Tibial artery (tissue), 4 donors: ENCODE measurements at regions not wholly inside any gene's neighbourhood (a gene's known extent, or its start where the extent isn't known, plus 50 kb on each side); places are given as distances from the start of the nearest gene placed in this dataset.
"Not testable (repeated sequence)": the region's sequence is repeated elsewhere in the genome, so short reads cannot be mapped to it uniquely, and the experiment has no call there.

Experiments
- DNase-seq, 2 donors: peaks; one replicate each; pipeline ENCODE4 v3.0.0-alpha.2; 2019
- H3K27ac ChIP-seq, 2 donors: fragments of 200-600 bp; sonication (generic) in 1 of 2; 1 replicate in 1 of 2; 2 replicates in 1 of 2; pipeline ENCODE4 v1.5.1; 2018 to 2019; ENCODE audit warnings: mild to moderate bottlenecking in 1 of 2
- H3K27me3 ChIP-seq, 2 donors: fragments of 200-600 bp; sonication (generic) in 1 of 2; one replicate each; pipeline versions ENCODE4 v1.5.1 to v1.6.0; 2016 to 2019
- H3K36me3 ChIP-seq, 3 donors: fragments of 200-600 bp; sonication (generic) in 2 of 3; one replicate each; pipeline ENCODE4 v1.5.1; 2016 to 2019; ENCODE audit warnings: mild to moderate bottlenecking in 2 of 3
- H3K4me1 ChIP-seq, 4 donors: fragments of 200-600 bp; sonication (generic) in 2 of 4; 1 replicate in 3 of 4; 2 replicates in 1 of 4; pipeline ENCODE4 v1.5.1; 2016 to 2019
- H3K4me3 ChIP-seq, 2 donors: fragments of 200-600 bp; sonication (generic) in 1 of 2; 1 replicate in 1 of 2; 2 replicates in 1 of 2; pipeline ENCODE4 v1.5.1; 2018 to 2019; ENCODE audit warnings: mild to moderate bottlenecking in 2 of 2
- H3K9me3 ChIP-seq, 3 donors: fragments of 200-600 bp; sonication (generic) in 1 of 3; one replicate each; pipeline ENCODE4 v1.5.1; 2016 to 2019
- intact Hi-C: fragments of 100-400 bp; cut with DNase I; formaldehyde crosslinking; loops from one replicate; pipeline ENCODE4 v1.15.0; 2023; ENCODE audit warnings: low total_unique reads
- TF ChIP-seq, protein P1 (sequence below), 2 experiments: fragments of 200-600 bp in 1 of 2; fragments of 450-650 bp in 1 of 2; IDR thresholded peaks; one replicate each; pipeline ENCODE4 v1.5.1; 2017 to 2019; ENCODE audit warnings: antibody characterized with exemption in 2 of 2, mild to moderate bottlenecking in 1 of 2, moderate library complexity in 1 of 2

DNA sequence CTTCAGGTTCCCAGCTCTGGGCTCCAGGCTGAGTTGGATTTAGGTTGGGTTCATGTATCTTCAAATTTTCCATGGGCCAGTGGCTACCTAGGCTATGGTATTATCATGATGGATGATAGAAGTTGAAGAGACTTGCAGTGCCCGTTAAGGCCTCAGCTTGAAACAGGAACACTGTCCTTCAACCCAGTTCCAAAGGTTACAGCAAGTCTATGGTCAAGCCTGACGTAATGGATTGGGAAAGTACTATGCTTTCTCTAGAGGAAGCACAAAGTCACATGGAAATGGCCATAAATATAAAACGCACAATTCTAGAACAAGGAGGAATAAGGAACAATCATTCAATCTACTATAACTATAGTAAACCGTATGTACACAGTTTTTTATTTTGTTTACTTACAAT is 593.2 kb downstream of the ZEB2 start:
- Histone ChIP-seq H3K9me3 (no peaks in the 10 kb centered on the region), H3K36me3 (no peaks in the 10 kb centered on the region), H3K4me1 (no peaks in the 10 kb centered on the region), H3K27me3 (no peaks in the 10 kb centered on the region), H3K4me3 (no peak overlapping the region), H3K27ac (no peak overlapping the region)
- intact Hi-C loops, result no loop called here
- TF ChIP-seq, protein P1, sequence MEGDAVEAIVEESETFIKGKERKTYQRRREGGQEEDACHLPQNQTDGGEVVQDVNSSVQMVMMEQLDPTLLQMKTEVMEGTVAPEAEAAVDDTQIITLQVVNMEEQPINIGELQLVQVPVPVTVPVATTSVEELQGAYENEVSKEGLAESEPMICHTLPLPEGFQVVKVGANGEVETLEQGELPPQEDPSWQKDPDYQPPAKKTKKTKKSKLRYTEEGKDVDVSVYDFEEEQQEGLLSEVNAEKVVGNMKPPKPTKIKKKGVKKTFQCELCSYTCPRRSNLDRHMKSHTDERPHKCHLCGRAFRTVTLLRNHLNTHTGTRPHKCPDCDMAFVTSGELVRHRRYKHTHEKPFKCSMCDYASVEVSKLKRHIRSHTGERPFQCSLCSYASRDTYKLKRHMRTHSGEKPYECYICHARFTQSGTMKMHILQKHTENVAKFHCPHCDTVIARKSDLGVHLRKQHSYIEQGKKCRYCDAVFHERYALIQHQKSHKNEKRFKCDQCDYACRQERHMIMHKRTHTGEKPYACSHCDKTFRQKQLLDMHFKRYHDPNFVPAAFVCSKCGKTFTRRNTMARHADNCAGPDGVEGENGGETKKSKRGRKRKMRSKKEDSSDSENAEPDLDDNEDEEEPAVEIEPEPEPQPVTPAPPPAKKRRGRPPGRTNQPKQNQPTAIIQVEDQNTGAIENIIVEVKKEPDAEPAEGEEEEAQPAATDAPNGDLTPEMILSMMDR (IDR thresholded peaks at IDR 0.05), result no peak
- no peak for DNase-seq

DNA sequence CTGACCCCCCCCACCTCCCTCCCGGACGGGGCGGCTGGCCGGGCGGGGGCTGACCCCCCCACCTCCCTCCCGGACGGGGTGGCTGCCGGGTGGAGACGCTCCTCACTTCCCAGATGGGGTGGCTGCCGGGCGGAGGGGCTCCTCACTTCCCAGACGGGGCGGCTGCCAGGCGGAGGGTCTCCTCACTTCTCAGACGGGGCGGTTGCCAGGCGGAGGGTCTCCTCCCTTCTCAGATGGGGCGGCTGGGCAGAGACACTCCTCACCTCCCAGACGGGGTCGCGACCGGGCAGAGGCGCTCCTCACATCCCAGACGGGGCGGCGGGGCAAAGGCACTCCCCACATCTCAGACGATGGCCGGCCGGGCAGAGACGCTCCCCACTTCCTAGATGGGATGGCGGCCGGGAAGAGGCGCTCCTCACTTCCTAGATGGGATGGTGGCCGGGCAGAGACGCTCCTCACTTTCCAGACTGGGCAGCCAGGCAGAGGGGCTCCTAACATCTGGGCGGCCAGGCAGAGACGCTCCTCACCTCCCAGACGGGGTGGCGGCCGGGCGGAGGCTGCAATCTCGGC is 597.6 kb downstream of the ZEB2 start:
- H3K4me3 ChIP-seq, H3K4me1 ChIP-seq: not testable (repeated sequence)

DNA sequence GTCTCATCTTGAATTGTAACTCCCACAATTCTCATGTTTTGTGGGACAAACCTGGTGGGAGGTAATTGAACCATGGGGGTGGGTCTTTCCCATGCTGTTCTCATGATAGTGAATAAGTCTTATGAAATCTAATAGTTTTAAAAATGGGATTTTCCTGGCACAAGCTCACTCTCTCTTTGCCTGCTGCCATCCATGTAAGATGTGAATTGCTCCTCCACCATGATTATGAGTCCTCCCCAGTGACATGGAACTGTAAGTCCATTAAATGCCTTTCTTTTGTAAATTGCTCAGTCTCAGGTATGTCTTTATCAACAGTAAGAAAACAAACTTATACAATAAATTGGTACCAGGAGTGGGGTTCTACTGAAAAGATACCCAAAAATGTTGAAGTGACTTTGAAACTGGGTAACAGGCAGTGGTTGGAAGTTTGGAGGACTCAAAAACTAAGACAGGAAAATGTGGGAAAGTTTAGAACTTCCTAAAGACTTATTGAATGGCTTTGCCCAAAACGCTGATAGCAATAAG is 601.4 kb downstream of the ZEB2 start:
- intact Hi-C loops, result no loop called here
- H3K9me3 ChIP-seq, result peaks cover 0 to 20% (median 7%) of the 10 kb centered on the region in 3 donors
- no peaks in the 10 kb centered on the region for H3K4me1 ChIP-seq
- TF ChIP-seq, protein P1 (IDR thresholded peaks at IDR 0.05), result no peak
- no peak for DNase-seq
- H3K27ac ChIP-seq, result no peak overlapping the region
- no peak overlapping the region for H3K4me3 ChIP-seq
- H3K27me3 ChIP-seq, result no peaks in the 10 kb centered on the region
- no peaks in the 10 kb centered on the region for H3K36me3 ChIP-seq

More for the DNA sequence above, 597.6 kb downstream of the ZEB2 start:
- H3K9me3 ChIP-seq, result peaks cover 0 to 18% (median 7%) of the 10 kb centered on the region in 3 donors
- DNase-seq, H3K36me3 ChIP-seq, intact Hi-C loops, H3K27me3 ChIP-seq, H3K27ac ChIP-seq: not testable (repeated sequence)

DNA sequence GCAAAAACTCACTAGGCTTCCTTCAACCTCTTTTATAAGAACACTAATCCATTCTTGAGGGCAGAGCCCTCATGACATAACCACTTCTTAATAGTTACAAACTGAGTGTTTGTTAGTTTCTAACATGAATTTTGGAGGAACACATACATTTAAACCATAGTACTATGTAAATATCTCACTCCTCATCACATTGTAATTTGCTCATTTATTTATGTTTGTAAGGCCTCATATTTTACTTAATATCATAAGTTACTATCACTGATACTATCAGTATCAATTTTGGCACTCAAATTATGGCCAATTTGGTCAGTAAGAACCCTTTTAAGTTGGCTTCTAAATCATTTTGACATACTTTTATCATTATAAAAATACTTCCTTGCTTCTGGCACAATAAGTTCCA is 603.1 kb downstream of the ZEB2 start:
- intact Hi-C loops, result no loop called here
- H3K27me3 ChIP-seq, result no peaks in the 10 kb centered on the region
- TF ChIP-seq, protein P1 (IDR thresholded peaks at IDR 0.05), result no peak
- DNase-seq, result no peak
- no peaks in the 10 kb centered on the region for H3K4me1 ChIP-seq
- no peak overlapping the region for H3K27ac ChIP-seq
- H3K4me3 ChIP-seq, result no peak overlapping the region
- H3K9me3 ChIP-seq, result peaks cover 0 to 20% (median 7%) of the 10 kb centered on the region in 3 donors
- no peaks in the 10 kb centered on the region for H3K36me3 ChIP-seq

DNA sequence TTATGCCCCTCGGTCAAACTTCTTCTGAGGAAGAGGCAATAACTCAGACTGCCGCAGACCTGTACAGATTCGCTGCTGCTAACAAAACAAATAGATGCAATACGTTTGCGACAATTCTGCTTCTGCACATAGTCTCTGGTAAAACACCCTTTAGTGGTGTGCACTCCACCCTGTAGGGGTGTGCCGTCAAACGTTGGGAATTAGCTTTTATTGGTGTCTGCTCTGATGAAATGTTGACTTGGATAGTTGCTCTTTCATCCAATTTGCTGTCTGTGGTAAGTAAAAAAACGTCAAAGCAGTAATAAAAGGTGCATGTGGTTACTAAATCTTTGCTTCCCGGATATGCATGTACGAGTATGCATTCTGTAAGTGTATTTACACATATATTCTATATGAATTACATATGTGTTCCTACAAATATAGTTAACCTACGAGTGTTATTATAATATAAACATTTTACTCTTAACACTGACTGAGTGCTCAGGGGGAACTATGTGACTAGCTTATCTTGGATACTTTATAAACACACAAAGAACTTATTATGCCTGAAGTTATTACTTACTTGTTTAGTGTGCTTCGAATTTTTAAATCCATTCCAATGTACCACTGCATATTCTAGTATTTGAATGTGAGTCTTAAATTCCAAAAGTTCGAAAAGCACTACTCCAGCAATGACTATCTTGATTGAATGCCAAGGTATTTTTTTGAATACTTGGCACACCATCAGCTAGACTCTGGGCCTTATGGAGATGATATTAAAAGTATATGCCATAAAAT is 610.2 kb downstream of the ZEB2 start:
- no peaks in the 10 kb centered on the region for H3K9me3 ChIP-seq
- DNase-seq, result no peak
- no peak overlapping the region for H3K4me3 ChIP-seq
- H3K27me3 ChIP-seq, result no peaks in the 10 kb centered on the region
- no peaks in the 10 kb centered on the region for H3K4me1 ChIP-seq
- H3K27ac ChIP-seq, result no peak overlapping the region
- TF ChIP-seq, protein P1 (IDR thresholded peaks at IDR 0.05), result no peak
- no peaks in the 10 kb centered on the region for H3K36me3 ChIP-seq
- intact Hi-C loops, result no loop called here

DNA sequence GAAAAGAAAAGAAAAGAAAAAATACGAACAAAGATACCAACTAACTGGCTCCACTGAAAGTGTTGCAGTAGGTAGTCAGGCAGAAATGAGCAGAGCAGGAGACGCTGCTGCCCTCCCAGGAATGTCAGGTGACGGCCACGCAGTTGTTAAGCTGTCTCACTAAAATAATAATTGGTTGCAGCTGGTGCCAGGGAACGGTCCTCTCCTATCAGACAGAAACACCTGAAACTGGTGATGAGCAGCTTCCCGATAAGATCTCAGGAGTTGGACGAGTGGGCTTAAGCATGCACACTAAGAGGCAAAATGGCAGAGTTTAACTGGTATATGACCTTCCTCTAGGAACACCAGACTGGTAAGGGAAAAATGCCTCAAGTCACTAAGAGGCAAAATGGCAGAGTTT is 611.1 kb downstream of the ZEB2 start:
- H3K36me3 ChIP-seq, result no peaks in the 10 kb centered on the region
- intact Hi-C loops, result no loop called here
- TF ChIP-seq, protein P1 (IDR thresholded peaks at IDR 0.05), result no peak
- H3K27me3 ChIP-seq, result no peaks in the 10 kb centered on the region
- no peaks in the 10 kb centered on the region for H3K4me1 ChIP-seq
- no peak overlapping the region for H3K4me3 ChIP-seq
- H3K9me3 ChIP-seq, result no peaks in the 10 kb centered on the region
- H3K27ac ChIP-seq, result no peak overlapping the region
- DNase-seq, result no peak
